SU-DHL-6 (cell line): ENCODE measurements at regions not wholly inside any gene's neighbourhood (a gene's known extent, or its start where the extent isn't known, plus 50 kb on each side); places are given as distances from the start of the nearest gene placed in this dataset.
"Not testable (repeated sequence)": the region's sequence is repeated elsewhere in the genome, so short reads cannot be mapped to it uniquely, and the experiment has no call there.

Experiments
- EZH2phosphoT487 ChIP-seq: fragments of 200-600 bp; sonication (generic), shearing (Covaris generic); conservative IDR thresholded peaks from 2 replicates; pipeline ENCODE4 v1.6.1; 2018; ENCODE audit warnings: mild to moderate bottlenecking, antibody characterized with exemption, low read length, moderate library complexity, mixed read lengths
- TF ChIP-seq, protein P1 (sequence below): fragments of 200-600 bp; sonication (generic); IDR thresholded peaks from one replicate; pipeline ENCODE4 v1.5.1; 2017; ENCODE audit warnings: antibody characterized with exemption, mild to moderate bottlenecking, low read length, moderate library complexity; ENCODE audit not compliant: insufficient read depth, poor library complexity, severe bottlenecking

DNA sequence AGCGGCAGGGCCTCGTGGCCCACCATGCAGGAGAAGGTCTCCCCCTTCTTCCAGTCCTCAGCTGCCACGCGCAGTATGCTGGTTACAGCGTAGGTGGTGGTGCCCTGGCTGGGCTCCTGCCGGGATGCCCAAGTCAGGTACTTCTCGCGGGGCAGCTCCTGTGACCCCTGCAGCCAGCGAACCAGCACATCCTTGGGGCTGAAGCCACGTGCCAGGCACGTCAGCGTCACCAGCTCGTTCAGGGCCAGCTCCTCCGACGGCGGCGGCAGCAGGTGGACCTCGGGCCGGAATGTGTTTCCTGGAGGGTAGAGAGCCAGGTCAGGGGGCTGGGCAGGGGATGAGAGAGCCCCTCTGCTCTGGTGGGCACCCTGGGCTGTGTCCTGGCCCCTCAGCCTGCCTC, 60.7 kb downstream of the TMEM121 start:
- TF ChIP-seq, protein P1, sequence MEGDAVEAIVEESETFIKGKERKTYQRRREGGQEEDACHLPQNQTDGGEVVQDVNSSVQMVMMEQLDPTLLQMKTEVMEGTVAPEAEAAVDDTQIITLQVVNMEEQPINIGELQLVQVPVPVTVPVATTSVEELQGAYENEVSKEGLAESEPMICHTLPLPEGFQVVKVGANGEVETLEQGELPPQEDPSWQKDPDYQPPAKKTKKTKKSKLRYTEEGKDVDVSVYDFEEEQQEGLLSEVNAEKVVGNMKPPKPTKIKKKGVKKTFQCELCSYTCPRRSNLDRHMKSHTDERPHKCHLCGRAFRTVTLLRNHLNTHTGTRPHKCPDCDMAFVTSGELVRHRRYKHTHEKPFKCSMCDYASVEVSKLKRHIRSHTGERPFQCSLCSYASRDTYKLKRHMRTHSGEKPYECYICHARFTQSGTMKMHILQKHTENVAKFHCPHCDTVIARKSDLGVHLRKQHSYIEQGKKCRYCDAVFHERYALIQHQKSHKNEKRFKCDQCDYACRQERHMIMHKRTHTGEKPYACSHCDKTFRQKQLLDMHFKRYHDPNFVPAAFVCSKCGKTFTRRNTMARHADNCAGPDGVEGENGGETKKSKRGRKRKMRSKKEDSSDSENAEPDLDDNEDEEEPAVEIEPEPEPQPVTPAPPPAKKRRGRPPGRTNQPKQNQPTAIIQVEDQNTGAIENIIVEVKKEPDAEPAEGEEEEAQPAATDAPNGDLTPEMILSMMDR: not testable (repeated sequence)
- not testable (repeated sequence) for TF ChIP-seq EZH2phosphoT487
